Keratinocyte (primary cell): ENCODE measurements at regions not wholly inside any gene's neighbourhood (a gene's known extent, or its start where the extent isn't known, plus 50 kb on each side); places are given as distances from the start of the nearest gene placed in this dataset.

Experiments
- CTCF ChIP-seq, 3 experiments: IDR thresholded peaks in 1 of 3; conservative IDR thresholded peaks in 1 of 3; optimal IDR thresholded peaks in 1 of 3; 2 replicates in 2 of 3; 3 replicates in 1 of 3; pipeline versions ENCODE3 to v1.5.1; 2011; ENCODE audit warnings: low read length in 3 of 3, mild to moderate bottlenecking in 3 of 3, moderate library complexity in 2 of 3, control low read depth in 1 of 3, inconsistent platforms in 1 of 3; ENCODE audit not compliant: insufficient read depth in 2 of 3; ENCODE audit errors: extremely low read depth in 1 of 3
- EZH2 ChIP-seq: IDR thresholded peaks from one replicate; pipeline ENCODE4 v1.6.1; 2012; ENCODE audit warnings: inconsistent platforms, mild to moderate bottlenecking, low read length, moderate library complexity

GRCh38 chr1:115546846-115547245 lies 94.9 kb upstream of the VANGL1 start:
- no peak for TF ChIP-seq EZH2
- TF ChIP-seq CTCF (optimal IDR thresholded peaks at IDR 0.05 in 1 of 3, IDR thresholded peaks at IDR 0.05 in 1 of 3, conservative IDR thresholded peaks at IDR 0.05 in 1 of 3; ENCODE audit: extremely low read depth in 1 of 3, insufficient read depth in 2 of 3, low read length in 3 of 3) = no peak
